Right ventricle myocardium superior (tissue), 1 donor: ENCODE measurements at regions not wholly inside any gene's neighbourhood (a gene's known extent, or its start where the extent isn't known, plus 50 kb on each side); places are given as distances from the start of the nearest gene placed in this dataset.
"Not testable (repeated sequence)": the region's sequence is repeated elsewhere in the genome, so short reads cannot be mapped to it uniquely, and the experiment has no call there.

ENCODE experiments used
- ATAC-seq: fragments of 200-7000 bp; cut with Tn5 transposase; one replicate; pipeline ENCODE4 v1.9.1; 2020; ENCODE audit warnings: mild to moderate bottlenecking; ENCODE audit not compliant: poor library complexity
- DNase-seq: peaks from one replicate; pipeline ENCODE4 v3.0.0-alpha.2; 2020
- intact Hi-C: fragments of 100-400 bp; cut with DNase I; formaldehyde crosslinking; loops from one replicate; pipeline ENCODE4 v1.11.2; 2022
- donor health status: DM: no; HTN: yes; CAD: no; lungs with severe emphysema.

- DNase-seq: no peak
- ATAC-seq: no peak
- intact Hi-C loops: no loop called here
Measured at GRCh38 chr14:28820677-28821076, 54.1 kb downstream of the FOXG1 start.

DNA sequence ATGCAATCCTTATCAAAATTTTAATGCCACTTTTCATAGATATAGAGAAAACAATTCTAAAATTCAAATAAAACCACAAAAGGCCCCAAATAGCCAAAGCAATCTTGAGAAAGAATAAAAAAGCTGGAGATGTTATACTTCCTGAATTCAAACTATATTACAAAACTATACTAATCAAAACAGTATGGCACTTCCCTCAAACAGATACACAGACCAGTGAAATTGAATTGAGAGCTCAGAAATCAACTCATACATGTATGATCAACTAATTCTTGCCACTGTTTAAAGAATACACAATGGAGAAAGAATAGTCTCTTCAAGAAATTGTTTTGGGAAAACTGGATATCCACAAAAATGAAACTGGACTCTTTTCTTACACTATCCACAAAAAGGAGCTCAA is 55.4 kb downstream of the FOXG1 start:
- DNase-seq: no peak
- intact Hi-C loops: no loop called here

GRCh38 chr14:28823245-28823644 is 56.7 kb downstream of the FOXG1 start:
- ATAC-seq (no peak), DNase-seq (no peak)
- intact Hi-C loops: no loop called here

More for the DNA sequence above, 55.4 kb downstream of the FOXG1 start:
- ATAC-seq: no peak

- no peak for ATAC-seq
- intact Hi-C loops: no loop called here
- DNase-seq: no peak
Measured at GRCh38 chr14:28830115-28830534, 63.5 kb downstream of the FOXG1 start.

- DNase-seq: no peak
- intact Hi-C loops: no loop called here
- ATAC-seq: no peak
Measured at GRCh38 chr14:28831126-28831525, 64.5 kb downstream of the FOXG1 start.

GRCh38 chr14:28842569-28842968 is 76.0 kb downstream of the FOXG1 start:
- intact Hi-C loops, ATAC-seq, DNase-seq: not testable (repeated sequence)

GRCh38 chr14:28867571-28867970 is 101.0 kb downstream of the FOXG1 start:
- ATAC-seq (no peak), DNase-seq (no peak)
- intact Hi-C loops: no loop called here

GRCh38 chr14:28870033-28870564 is 103.5 kb downstream of the FOXG1 start:
- ATAC-seq: no peak
- DNase-seq: no peak
- intact Hi-C loops: no loop called here

- intact Hi-C loops: no loop called here
- ATAC-seq: no peak
- DNase-seq: no peak
Measured at GRCh38 chr14:28875934-28876571, 109.5 kb downstream of the FOXG1 start.

GRCh38 chr14:28876572-28876945 is 110.0 kb downstream of the FOXG1 start:
- ATAC-seq: no peak
- DNase-seq: no peak
- intact Hi-C loops: no loop called here

- DNase-seq (no peak), ATAC-seq (no peak)
- intact Hi-C loops: no loop called here
Measured at GRCh38 chr14:28877923-28878322, 111.3 kb downstream of the FOXG1 start.

DNA sequence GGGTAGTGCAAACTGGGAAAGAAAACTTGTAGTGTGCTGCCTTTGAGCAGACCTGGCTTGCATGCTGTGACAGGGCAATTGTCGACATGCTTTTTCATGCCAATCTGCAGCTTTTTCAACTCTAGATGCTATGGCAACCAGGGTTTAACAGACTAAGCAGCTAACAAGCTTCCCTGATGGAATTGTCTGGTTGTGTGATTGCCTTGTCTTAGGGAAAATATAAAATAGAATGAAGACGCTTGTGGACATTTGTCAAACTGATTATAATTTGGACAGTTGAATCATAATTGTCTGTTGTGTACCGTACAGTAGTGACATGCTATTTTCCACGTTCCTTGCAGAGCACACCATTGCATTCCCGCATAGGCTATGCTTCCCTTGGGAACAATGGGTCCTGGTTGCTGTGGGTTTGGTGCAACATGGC is 113.0 kb downstream of the FOXG1 start:
- intact Hi-C loops: no loop called here
- ATAC-seq (no peak), DNase-seq (no peak)

GRCh38 chr14:28886940-28887339 is 120.4 kb downstream of the FOXG1 start:
- no peak for DNase-seq
- ATAC-seq: no peak
- intact Hi-C loops: no loop called here

GRCh38 chr14:28895389-28895788 is 128.8 kb downstream of the FOXG1 start:
- ATAC-seq (no peak), DNase-seq (no peak)
- intact Hi-C loops: no loop called here

DNA sequence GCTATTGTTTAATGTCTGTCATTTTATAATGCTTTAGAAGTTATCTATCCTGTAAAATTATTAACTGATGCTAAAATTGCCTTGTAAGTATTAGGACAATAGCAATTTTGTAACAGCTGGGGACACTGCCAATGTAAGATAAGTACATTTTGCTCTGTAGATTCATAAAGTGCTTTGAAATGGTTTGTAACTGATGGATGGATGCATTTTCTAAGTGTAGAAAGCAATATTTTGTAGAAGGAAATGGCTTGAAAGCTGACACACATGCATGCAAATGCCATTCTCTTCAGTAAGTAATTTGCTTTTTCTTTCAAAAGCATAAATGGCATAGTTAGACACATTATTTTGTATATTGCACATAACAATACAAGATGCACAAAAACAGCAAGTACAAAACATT is 129.8 kb downstream of the FOXG1 start:
- no peak for DNase-seq
- intact Hi-C loops: no loop called here
- ATAC-seq: no peak

DNA sequence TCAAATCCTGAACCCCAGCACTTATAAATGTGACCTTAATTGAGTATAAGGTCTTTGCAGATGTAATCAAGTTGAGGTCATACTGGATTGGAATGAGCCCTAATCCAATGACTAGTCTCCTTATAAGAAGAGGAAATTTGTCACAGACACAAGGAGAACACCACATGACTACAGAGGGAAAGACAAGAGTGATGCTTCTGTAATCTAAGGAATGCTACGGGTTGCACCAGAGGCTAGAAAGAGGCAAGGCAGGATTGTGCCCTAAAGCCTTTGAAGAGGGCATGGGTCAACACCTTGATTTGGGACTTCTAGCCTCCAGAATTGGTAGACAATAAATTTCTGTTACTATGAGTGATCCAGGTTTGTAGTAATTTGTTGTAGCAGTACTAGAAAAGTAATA is 135.0 kb downstream of the FOXG1 start:
- DNase-seq (no peak), ATAC-seq (no peak)
- intact Hi-C loops: no loop called here

DNA sequence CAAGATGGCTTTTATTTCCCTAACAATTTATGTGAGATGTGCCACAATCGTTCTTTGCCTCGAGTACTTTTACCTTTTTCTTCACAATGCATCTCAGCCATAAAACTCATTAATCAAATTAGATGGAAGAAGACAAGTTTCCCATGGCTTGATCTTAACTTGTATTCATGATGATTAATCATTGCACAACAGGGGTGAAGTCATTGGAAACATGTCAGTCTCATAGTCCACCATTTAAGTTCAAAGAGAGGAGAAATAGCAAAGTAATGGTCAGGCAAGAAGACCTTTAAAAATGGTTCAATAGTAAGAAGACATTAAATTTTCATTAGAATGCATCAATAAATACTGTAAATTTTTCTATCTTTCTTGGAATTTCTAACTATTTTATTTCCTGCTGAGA is 136.3 kb downstream of the FOXG1 start:
- intact Hi-C loops: no loop called here
- ATAC-seq (no peak), DNase-seq (no peak)

DNA sequence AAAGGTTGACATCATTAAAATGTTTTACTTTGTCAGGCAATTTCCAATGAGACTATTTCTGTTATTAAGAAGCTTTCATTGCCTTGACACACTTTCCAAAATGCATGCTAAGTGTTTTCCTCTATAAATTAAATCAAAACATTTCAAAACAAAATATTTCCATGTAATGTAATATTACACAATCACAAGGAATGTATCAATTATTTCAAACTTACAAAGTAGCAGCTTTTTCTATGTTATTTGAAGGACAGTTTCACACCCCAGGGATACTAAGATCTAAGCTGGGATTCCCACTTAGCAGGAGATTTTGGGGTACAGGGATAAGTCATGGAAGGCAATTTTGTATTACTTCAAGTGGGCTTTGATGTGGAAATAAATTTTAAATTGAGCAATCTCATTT is 144.9 kb downstream of the FOXG1 start:
- no peak for ATAC-seq
- intact Hi-C loops: no loop called here
- DNase-seq: no peak

DNA sequence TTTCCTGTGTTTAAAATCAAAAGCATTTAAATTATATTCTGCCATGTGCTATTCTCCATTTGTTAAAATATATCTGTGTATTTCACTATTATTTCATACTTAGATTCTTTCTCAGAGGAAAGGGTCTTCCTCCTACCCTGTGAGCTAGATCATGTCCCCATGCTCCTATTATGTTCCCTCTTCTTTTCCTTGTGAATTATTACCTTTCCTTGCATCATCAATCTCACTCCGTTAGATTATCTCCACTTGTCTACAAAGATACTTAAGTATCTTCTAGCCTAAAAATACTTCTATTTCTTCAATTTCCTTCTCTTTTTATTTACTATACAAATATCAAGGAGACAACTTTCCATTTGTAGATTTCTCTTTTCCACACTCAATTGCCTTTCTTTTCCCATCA is 146.5 kb downstream of the FOXG1 start:
- no peak for DNase-seq
- no peak for ATAC-seq
- intact Hi-C loops: no loop called here

DNA sequence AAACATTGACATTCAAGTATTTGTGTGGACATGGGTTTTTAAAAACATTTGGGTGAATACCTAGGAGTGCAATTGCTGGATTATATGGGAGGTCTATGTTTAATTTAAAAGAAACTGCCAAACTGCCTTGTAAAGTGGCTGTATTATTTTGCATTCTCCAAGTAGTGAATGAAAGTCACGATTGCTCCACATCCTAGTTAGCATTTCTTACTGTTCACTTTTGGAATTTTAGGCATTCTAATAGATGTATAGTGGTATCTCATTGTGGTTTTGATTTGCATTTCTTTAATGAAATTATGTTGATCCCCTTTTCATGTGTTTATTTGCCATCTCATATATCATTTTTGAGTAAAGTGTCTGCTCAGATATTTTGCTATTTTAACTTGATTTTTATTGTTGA is 159.5 kb downstream of the FOXG1 start:
- no peak for DNase-seq
- no peak for ATAC-seq
- intact Hi-C loops: no loop called here

- DNase-seq: no peak
- no peak for ATAC-seq
- intact Hi-C loops: no loop called here
Measured at GRCh38 chr14:28931999-28932398, 165.4 kb downstream of the FOXG1 start.
